GM12864 (cell line): ENCODE measurements at regions not wholly inside any gene's neighbourhood (a gene's known extent, or its start where the extent isn't known, plus 50 kb on each side); places are given as distances from the start of the nearest gene placed in this dataset.
"Not testable (repeated sequence)": the region's sequence is repeated elsewhere in the genome, so short reads cannot be mapped to it uniquely, and the experiment has no call there.

Experiments used
- DNase-seq: peaks from one replicate; pipeline ENCODE4 v3.0.0-alpha.2; 2011; ENCODE audit warnings: low read depth
- H3K4me3 ChIP-seq: 2 replicates; pipeline ENCODE4 v1.5.1; 2011; ENCODE audit warnings: mild to moderate bottlenecking, low read depth, low read length, control low read depth
- TF ChIP-seq, protein P1 (sequence below): IDR thresholded peaks from 2 replicates; pipeline ENCODE4 v1.5.1; 2011; ENCODE audit warnings: low read depth, mild to moderate bottlenecking, moderate library complexity, low read length, control low read depth, inconsistent platforms; ENCODE audit errors: missing control alignments

DNA sequence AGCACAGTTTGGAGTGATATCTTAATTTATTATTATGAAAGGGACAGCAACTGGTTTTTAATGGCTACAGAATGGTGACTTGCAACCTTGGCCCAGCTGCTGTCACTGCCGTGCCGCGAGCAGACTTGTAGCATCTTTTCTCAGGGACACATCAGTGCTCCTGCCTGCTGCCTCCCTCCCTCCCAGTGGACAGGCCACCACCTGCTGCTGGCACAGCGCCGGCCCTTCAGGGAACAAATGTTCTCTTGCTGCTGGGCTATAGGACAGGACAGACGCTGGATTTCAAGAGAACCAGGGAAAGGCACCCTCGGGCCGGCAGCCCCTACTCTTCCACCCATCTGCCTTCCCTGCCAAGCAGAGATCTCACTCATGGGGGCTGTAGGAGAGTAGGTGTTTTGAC, 413.8 kb upstream of the NFIA start:
- TF ChIP-seq, protein P1, sequence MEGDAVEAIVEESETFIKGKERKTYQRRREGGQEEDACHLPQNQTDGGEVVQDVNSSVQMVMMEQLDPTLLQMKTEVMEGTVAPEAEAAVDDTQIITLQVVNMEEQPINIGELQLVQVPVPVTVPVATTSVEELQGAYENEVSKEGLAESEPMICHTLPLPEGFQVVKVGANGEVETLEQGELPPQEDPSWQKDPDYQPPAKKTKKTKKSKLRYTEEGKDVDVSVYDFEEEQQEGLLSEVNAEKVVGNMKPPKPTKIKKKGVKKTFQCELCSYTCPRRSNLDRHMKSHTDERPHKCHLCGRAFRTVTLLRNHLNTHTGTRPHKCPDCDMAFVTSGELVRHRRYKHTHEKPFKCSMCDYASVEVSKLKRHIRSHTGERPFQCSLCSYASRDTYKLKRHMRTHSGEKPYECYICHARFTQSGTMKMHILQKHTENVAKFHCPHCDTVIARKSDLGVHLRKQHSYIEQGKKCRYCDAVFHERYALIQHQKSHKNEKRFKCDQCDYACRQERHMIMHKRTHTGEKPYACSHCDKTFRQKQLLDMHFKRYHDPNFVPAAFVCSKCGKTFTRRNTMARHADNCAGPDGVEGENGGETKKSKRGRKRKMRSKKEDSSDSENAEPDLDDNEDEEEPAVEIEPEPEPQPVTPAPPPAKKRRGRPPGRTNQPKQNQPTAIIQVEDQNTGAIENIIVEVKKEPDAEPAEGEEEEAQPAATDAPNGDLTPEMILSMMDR: no peak
- DNase-seq: no peak

DNA sequence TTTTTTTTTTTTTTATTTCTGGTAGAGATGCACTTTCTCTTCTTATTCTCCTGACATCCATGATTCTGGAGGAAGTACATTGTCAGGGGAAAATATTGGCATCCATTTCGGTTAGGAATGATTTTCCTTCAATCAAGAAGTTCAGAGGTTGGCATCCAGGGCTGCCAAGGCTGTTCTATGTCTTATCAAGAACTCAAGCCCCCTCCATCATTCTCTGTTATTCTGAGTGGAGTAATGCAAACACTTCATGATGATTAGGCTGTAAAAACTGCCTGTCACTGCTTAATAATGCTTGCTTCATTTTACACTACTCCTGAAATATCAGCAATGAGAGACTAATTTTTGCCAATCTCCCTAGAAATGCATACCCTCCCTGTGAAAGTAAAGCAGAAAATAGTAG, 417.1 kb upstream of the NFIA start:
- DNase-seq: no peak
- H3K4me3 ChIP-seq: no peak overlapping the region
- TF ChIP-seq, protein P1: no peak

More for the DNA sequence above, 413.8 kb upstream of the NFIA start:
- no peak overlapping the region for H3K4me3 ChIP-seq

DNA sequence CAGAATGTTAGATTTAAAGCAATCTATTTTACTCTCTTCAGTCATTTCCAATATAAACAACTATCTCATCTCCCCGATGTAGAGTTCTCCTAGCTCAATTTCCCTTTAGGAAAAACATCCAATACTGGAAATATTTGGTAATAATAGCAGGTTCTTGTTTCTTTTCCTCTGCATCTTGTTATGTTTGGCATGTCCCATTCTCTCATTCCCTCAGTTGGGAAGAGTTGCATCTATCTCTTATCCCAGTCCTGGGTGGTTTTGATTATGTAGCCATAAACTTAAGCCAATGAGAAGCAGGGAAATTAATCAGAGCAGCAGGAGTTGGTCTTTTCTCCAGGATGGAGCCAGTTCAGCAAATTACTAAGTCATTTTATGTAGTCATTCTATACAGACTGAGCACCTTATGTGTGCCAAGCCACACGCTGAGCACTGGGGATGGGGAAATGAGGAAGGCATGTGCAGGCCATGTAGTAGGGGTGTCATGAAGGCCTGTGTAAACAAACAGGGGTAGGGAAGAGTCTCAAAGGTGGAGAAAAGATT, 418.2 kb upstream of the NFIA start:
- no peak overlapping the region for H3K4me3 ChIP-seq
- DNase-seq: no peak
- TF ChIP-seq, protein P1: no peak

DNA sequence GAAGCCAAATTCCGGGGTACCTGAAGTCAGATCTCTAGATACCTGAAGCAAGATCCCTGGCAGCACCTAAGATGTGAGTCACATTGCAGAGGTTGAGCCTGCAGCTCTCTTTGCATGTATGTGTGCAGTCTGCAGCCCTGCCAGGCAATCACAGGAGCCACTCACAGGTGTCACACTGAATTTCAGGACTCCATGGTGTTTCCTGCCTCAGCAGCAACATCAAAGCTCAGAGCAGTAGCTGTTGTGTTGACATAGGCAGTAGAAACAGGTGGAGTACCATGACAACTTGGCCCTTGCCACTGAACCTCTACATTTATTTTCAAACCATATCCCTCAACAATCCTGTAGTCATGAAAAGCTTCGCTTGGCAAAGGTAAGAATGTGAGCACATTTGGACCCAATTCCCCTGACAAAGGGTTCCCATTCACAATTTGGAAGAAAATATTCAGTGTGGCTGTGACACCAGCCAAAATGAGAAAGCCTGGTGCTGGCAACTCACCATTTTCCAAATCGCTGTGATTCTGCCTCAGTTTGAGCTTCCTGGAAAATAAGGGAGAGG, 419.8 kb upstream of the NFIA start:
- no peak for DNase-seq
- TF ChIP-seq, protein P1: no peak
- H3K4me3 ChIP-seq: no peak overlapping the region

DNA sequence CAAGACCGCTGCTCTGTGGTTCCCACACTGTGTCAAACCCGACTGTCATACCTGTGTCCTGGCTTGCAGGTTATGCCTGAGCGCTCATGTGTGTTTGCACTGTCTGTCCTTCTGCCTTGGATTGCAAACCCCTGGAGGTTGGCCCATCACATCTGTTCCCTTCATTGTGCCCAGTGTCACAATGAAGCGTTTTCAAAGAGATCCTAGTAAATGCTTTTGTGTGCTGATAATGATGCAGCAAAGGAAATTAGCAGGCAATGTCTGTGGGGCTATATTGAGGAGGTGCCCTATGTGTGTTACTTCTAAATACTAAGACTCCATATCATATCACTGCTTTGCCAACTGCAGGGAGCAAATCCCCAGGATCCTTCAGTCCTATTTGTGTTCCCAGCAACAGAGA, 424.4 kb upstream of the NFIA start:
- TF ChIP-seq, protein P1: no peak
- DNase-seq: no peak
- no peak overlapping the region for H3K4me3 ChIP-seq

DNA sequence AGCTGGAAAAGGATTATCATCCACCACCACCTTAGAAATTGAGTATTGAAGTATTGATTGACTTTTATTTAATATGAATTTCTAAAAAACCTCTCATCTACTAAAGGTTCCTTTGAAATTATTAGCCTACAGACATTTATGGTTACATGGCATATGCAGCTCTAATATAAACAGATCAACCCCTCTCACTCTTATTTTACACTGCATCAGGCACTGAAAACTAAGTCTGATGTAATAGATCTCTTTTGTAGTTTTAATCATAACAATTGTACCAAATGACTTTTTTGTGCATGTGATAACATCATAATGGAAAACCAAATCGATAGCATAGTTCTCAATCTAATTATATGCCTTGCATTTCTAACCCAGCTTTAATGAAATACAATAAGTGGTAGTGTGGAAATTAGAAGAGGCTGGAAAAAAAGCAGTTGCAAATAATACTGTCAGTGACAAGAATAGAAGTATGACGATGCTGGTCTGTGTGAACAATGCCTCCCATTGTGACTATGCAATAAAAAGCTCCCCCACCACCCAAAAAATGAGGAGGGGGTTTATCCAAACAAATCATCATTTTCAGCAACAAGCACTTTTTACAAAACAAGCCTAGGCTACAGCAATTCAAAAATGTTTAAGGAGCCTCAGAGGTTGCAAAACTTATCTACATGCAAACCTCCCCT, 426.5 kb upstream of the NFIA start:
- DNase-seq: no peak

DNA sequence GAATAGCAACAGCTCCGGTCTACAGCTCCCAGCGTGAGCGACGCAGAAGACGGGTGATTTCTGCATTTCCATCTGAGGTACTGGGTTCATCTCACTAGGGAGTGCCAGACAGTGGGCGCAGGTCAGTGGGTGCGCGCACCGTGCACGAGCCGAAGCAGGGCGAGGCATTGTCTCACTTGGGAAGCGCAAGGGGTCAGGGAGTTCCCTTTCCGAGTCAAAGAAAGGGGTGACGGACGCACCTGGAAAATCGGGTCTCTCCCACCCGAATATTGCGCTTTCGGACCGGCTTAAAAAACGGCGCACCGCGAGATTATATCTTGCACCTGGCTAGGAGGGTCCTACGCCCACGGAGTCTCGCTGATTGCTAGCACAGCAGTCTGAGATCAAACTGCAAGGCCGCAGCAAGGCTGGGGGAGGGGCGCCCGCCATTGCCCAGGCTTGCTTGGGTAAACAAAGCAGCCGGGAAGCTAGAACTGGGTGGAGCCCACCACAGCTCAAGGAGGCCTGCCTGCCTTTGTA, 442.3 kb upstream of the NFIA start:
- not testable (repeated sequence) for H3K4me3 ChIP-seq, DNase-seq

More for the DNA sequence above, 426.5 kb upstream of the NFIA start:
- no peak overlapping the region for H3K4me3 ChIP-seq
- TF ChIP-seq, protein P1: no peak
